GM18870 (cell line): ENCODE measurements at regions not wholly inside any gene's neighbourhood (a gene's known extent, or its start where the extent isn't known, plus 50 kb on each side); places are given as distances from the start of the nearest gene placed in this dataset.
A peak's percentile ranks its signal among the peaks of the same experiment; 100 is the strongest.
"Not testable (repeated sequence)": the region's sequence is repeated elsewhere in the genome, so short reads cannot be mapped to it uniquely, and the experiment has no call there.

Source experiments
- ATAC-seq: cut with Tn5 transposase; IDR thresholded peaks from one replicate; pipeline ENCODE4 v1.9.1; 2021; ENCODE audit warnings: moderate library complexity; ENCODE audit not compliant: unreplicated experiment

GRCh38 chr3:6612034-6612616, 248.8 kb upstream of the GRM7 start:
- ATAC-seq = no peak

- ATAC-seq = no peak
Measured at GRCh38 chr3:6622260-6622659, 238.7 kb upstream of the GRM7 start.

- no peak for ATAC-seq
Measured at GRCh38 chr3:6622712-6623111, 238.2 kb upstream of the GRM7 start.

GRCh38 chr3:6631376-6631775, 229.5 kb upstream of the GRM7 start:
- no peak for ATAC-seq

- ATAC-seq = no peak
Measured at GRCh38 chr3:6640907-6641306, 220.0 kb upstream of the GRM7 start.

- no peak for ATAC-seq
Measured at GRCh38 chr3:6644070-6644929, 216.6 kb upstream of the GRM7 start.

GRCh38 chr3:6654670-6655069, 206.2 kb upstream of the GRM7 start:
- ATAC-seq = no peak

GRCh38 chr3:6655275-6655674, 205.6 kb upstream of the GRM7 start:
- no peak for ATAC-seq

GRCh38 chr3:6657591-6657990, 203.3 kb upstream of the GRM7 start:
- ATAC-seq = no peak

GRCh38 chr3:6667354-6667753, 193.6 kb upstream of the GRM7 start:
- no peak for ATAC-seq

- no peak for ATAC-seq
Measured at GRCh38 chr3:6671363-6671762, 189.6 kb upstream of the GRM7 start.

GRCh38 chr3:6679510-6679909, 181.4 kb upstream of the GRM7 start:
- ATAC-seq = peak; percentile 37

GRCh38 chr3:6680119-6680806, 180.7 kb upstream of the GRM7 start:
- ATAC-seq = peak; percentile 83

- ATAC-seq = no peak
Measured at GRCh38 chr3:6697285-6697684, 163.6 kb upstream of the GRM7 start.

GRCh38 chr3:6697722-6698121, 163.2 kb upstream of the GRM7 start:
- ATAC-seq = no peak

GRCh38 chr3:6704817-6705216, 156.1 kb upstream of the GRM7 start:
- ATAC-seq = not testable (repeated sequence)

- ATAC-seq = no peak
Measured at GRCh38 chr3:6706777-6707176, 154.1 kb upstream of the GRM7 start.

GRCh38 chr3:6709178-6709577, 151.7 kb upstream of the GRM7 start:
- no peak for ATAC-seq

GRCh38 chr3:6714962-6715361, 146.0 kb upstream of the GRM7 start:
- ATAC-seq = no peak

GRCh38 chr3:6716420-6716819, 144.5 kb upstream of the GRM7 start:
- ATAC-seq = no peak

- peak; percentile 86 for ATAC-seq
Measured at GRCh38 chr3:6717026-6717943, 143.6 kb upstream of the GRM7 start.
